OCI-LY7 (cell line): ENCODE measurements at regions not wholly inside any gene's neighbourhood (a gene's known extent, or its start where the extent isn't known, plus 50 kb on each side); places are given as distances from the start of the nearest gene placed in this dataset.

Source experiments
- CTCF ChIP-seq: fragments of 200-600 bp; sonication (generic); conservative IDR thresholded peaks from 2 replicates; pipeline ENCODE4 v1.5.1; 2014; ENCODE audit warnings: mild to moderate bottlenecking, antibody characterized with exemption, low read length, moderate library complexity, mixed read lengths
- EZH2phosphoT487 ChIP-seq: fragments of 200-600 bp; sonication (generic); IDR thresholded peaks from 2 replicates; pipeline ENCODE4 v1.6.1; 2018; ENCODE audit warnings: low read depth, borderline replicate concordance, mild to moderate bottlenecking, mixed run types, antibody characterized with exemption, low read length, moderate library complexity, mixed read lengths

- no peak for TF ChIP-seq CTCF
- no peak for TF ChIP-seq EZH2phosphoT487
Measured at GRCh38 chr15:77942611-77943211, 134.8 kb downstream of the TBC1D2B start.
